IMR-90 (cell line): ENCODE measurements at regions not wholly inside any gene's neighbourhood (a gene's known extent, or its start where the extent isn't known, plus 50 kb on each side); places are given as distances from the start of the nearest gene placed in this dataset.

Experiments used
- ATAC-seq: fragments of 200-7000 bp; cut with Tn5 transposase; 2 replicates; pipeline ENCODE4 v1.9.1; 2020; ENCODE audit warnings: low read depth, mild to moderate bottlenecking, moderate library complexity
- BruUV-seq: library from RNA; stranded (reverse); fragments of 400-500 nt; replicated peaks from 2 replicates; lab custom pipeline; 2021; lab: Mats Ljungman, UMichigan
- CTCF ChIA-PET: fragments of 300-600 bp; formaldehyde crosslinking; extraction: SDS; loops from one replicate; lab custom pipeline; 2021; ENCODE audit warnings: antibody characterized with exemption; lab: Yijun Ruan, JAX
- POLR2A ChIA-PET: fragments of 300-600 bp; sonication (Branson Sonifier 250); formaldehyde crosslinking; loops from one replicate; lab custom pipeline; 2022; ENCODE audit warnings: antibody characterized with exemption; ENCODE audit not compliant: unreplicated experiment; lab: Charles Lee
- DNase-seq: peaks from one replicate; pipeline ENCODE4 v3.0.0; 2013
- H2AFZ ChIP-seq: replicated peaks from 2 replicates; pipeline ENCODE3; 2013; ENCODE audit warnings: low read length, mild to moderate bottlenecking; ENCODE audit not compliant: poor library complexity
- H2AK5ac ChIP-seq: 2 replicates; pipeline ENCODE4 v1.6.1; 2013; ENCODE audit warnings: low read depth, low read length, inconsistent platforms
- H2AK9ac ChIP-seq: replicated peaks from 2 replicates; pipeline ENCODE3; 2013; ENCODE audit warnings: mild to moderate bottlenecking, low read depth, low read length, moderate library complexity; ENCODE audit not compliant: poor library complexity
- H2BK120ac ChIP-seq: 2 replicates; pipeline ENCODE4 v1.6.1; 2013; ENCODE audit warnings: low read depth, low read length, inconsistent platforms
- H2BK15ac ChIP-seq: 3 replicates; pipeline ENCODE4 v1.6.1; 2013; ENCODE audit warnings: low read depth, low read length, inconsistent platforms
- H2BK20ac ChIP-seq: 2 replicates; pipeline ENCODE4 v1.6.1; 2013; ENCODE audit warnings: low read depth, mild to moderate bottlenecking, inconsistent platforms, low read length, moderate library complexity
- H2BK5ac ChIP-seq: 2 replicates; pipeline ENCODE4 v1.6.1; 2013; ENCODE audit warnings: mild to moderate bottlenecking, low read depth, low read length, inconsistent platforms; ENCODE audit not compliant: poor library complexity, severe bottlenecking
- H3K14ac ChIP-seq: replicated peaks from 2 replicates; pipeline ENCODE4 v1.6.1; 2013; ENCODE audit warnings: low read depth, low read length, inconsistent platforms
- H3K18ac ChIP-seq: 2 replicates; pipeline ENCODE4 v1.6.1; 2013; ENCODE audit warnings: low read depth, low read length, control low read depth
- H3K23ac ChIP-seq: 2 replicates; pipeline ENCODE4 v1.6.1; 2013; ENCODE audit warnings: low read depth, low read length, inconsistent platforms
- H3K27ac ChIP-seq: 2 replicates; pipeline ENCODE4 v1.5.1; 2013; ENCODE audit warnings: mild to moderate bottlenecking, control low read depth, low read length; ENCODE audit not compliant: insufficient read depth
- H3K27me3 ChIP-seq: 2 replicates; pipeline ENCODE4 v1.6.1; 2013; ENCODE audit warnings: low read length; ENCODE audit not compliant: control insufficient read depth, insufficient read depth
- H3K36me3 ChIP-seq: 2 replicates; pipeline ENCODE4 v1.6.1; 2013; ENCODE audit warnings: low read length, mixed read lengths; ENCODE audit not compliant: control insufficient read depth, insufficient read depth
- H3K4ac ChIP-seq: 2 replicates; pipeline ENCODE4 v1.6.1; 2013; ENCODE audit warnings: low read depth, low read length, inconsistent platforms
- H3K4me1 ChIP-seq: 2 replicates; pipeline ENCODE4 v1.6.1; 2013; ENCODE audit warnings: low read length, mixed read lengths; ENCODE audit not compliant: control insufficient read depth, insufficient read depth
- H3K4me2 ChIP-seq: 2 replicates; pipeline ENCODE4 v1.6.1; 2013; ENCODE audit warnings: low read depth, mild to moderate bottlenecking, control low read depth, low read length, moderate library complexity
- H3K4me3 ChIP-seq: 2 replicates; pipeline ENCODE4 v1.5.1; 2013; ENCODE audit warnings: low read depth, mild to moderate bottlenecking, control low read depth, low read length, moderate library complexity; ENCODE audit not compliant: insufficient read depth
- H3K56ac ChIP-seq: 2 replicates; pipeline ENCODE4 v1.6.1; 2013; ENCODE audit warnings: low read length, inconsistent platforms; ENCODE audit not compliant: insufficient read depth; ENCODE audit errors: extremely low read depth
- H3K79me1 ChIP-seq, 2 experiments: 2 replicates each; pipeline ENCODE4 v1.6.1; 2013; ENCODE audit warnings: low read length in 2 of 2, inconsistent platforms in 1 of 2, low read depth in 1 of 2
- H3K9ac ChIP-seq: 2 replicates; pipeline ENCODE4 v1.6.1; 2013; ENCODE audit warnings: low read depth, low read length, control low read depth
- H3K9me1 ChIP-seq: 2 replicates; pipeline ENCODE4 v1.6.1; 2013; ENCODE audit warnings: low read length, inconsistent platforms; ENCODE audit not compliant: insufficient read depth
- H3K9me3 ChIP-seq: 2 replicates; pipeline ENCODE4 v1.6.1; 2013; ENCODE audit warnings: low read length; ENCODE audit not compliant: control insufficient read depth, insufficient read depth
- H4K20me1 ChIP-seq: 2 replicates; pipeline ENCODE4 v1.6.1; 2013; ENCODE audit warnings: low read length, inconsistent platforms; ENCODE audit not compliant: insufficient read depth
- H4K5ac ChIP-seq: 2 replicates; pipeline ENCODE4 v1.6.1; 2013; ENCODE audit warnings: mild to moderate bottlenecking, low read depth, low read length, control low read depth
- H4K8ac ChIP-seq, 2 experiments: 2 replicates each; pipeline ENCODE4 v1.6.1; 2013; ENCODE audit warnings: low read depth in 2 of 2, low read length in 2 of 2, control low read depth in 1 of 2, inconsistent platforms in 1 of 2
- H4K91ac ChIP-seq: 2 replicates; pipeline ENCODE4 v1.6.1; 2013; ENCODE audit warnings: low read depth, low read length, inconsistent platforms; ENCODE audit not compliant: insufficient read depth
- BHLHE40 ChIP-seq: fragments of 150-350 bp; IDR thresholded peaks from 2 replicates; pipeline ENCODE4 v1.6.1; 2016; ENCODE audit warnings: mild to moderate bottlenecking, low read depth, low read length
- CEBPB ChIP-seq: IDR thresholded peaks from 2 replicates; pipeline ENCODE4 v1.6.1; 2012; ENCODE audit warnings: low read depth, low read length, improper control_type of control experiment
- CHD1 ChIP-seq: IDR thresholded peaks from 2 replicates; pipeline ENCODE4 v1.6.1; 2012; ENCODE audit warnings: low read depth, low read length, improper control_type of control experiment
- CTCF ChIP-seq: conservative IDR thresholded peaks from 2 replicates; pipeline ENCODE4 v1.5.1; 2012; ENCODE audit warnings: mild to moderate bottlenecking, low read depth, low read length, improper control_type of control experiment
- FOS ChIP-seq: fragments of 150-350 bp; IDR thresholded peaks from 2 replicates; pipeline ENCODE4 v1.6.1; 2016; ENCODE audit warnings: low read depth, low read length
- MAFK ChIP-seq: IDR thresholded peaks from 2 replicates; pipeline ENCODE4 v1.6.1; 2012; ENCODE audit warnings: low read depth, low read length, improper control_type of control experiment
- MAZ ChIP-seq: IDR thresholded peaks from 2 replicates; pipeline ENCODE4 v1.6.1; 2012; ENCODE audit warnings: low read depth, mild to moderate bottlenecking, low read length, improper control_type of control experiment, moderate library complexity, borderline replicate concordance
- MXI1 ChIP-seq: IDR thresholded peaks from 2 replicates; pipeline ENCODE4 v1.6.1; 2012; ENCODE audit warnings: low read depth, mild to moderate bottlenecking, low read length, moderate library complexity, borderline replicate concordance
- NFE2L2 ChIP-seq: fragments of 150-350 bp; IDR thresholded peaks from 2 replicates; pipeline ENCODE4 v1.6.1; 2016; ENCODE audit warnings: low read depth, mild to moderate bottlenecking, low read length
- POLR2A ChIP-seq: IDR thresholded peaks from 2 replicates; pipeline ENCODE4 v1.6.1; 2012; ENCODE audit warnings: mild to moderate bottlenecking, low read depth, low read length
- RAD21 ChIP-seq: IDR thresholded peaks from 2 replicates; pipeline ENCODE4 v1.6.1; 2012; ENCODE audit warnings: low read length, improper control_type of control experiment
- RCOR1 ChIP-seq: IDR thresholded peaks from 2 replicates; pipeline ENCODE4 v1.6.1; 2012; ENCODE audit warnings: mild to moderate bottlenecking, low read length, improper control_type of control experiment; ENCODE audit not compliant: insufficient replicate concordance
- RFX5 ChIP-seq: IDR thresholded peaks from 2 replicates; pipeline ENCODE4 v1.8.0; 2012; ENCODE audit warnings: low read depth, mild to moderate bottlenecking, low read length, moderate library complexity
- SMC3 ChIP-seq: fragments of 150-350 bp; IDR thresholded peaks from 2 replicates; pipeline ENCODE4 v1.6.1; 2016; ENCODE audit warnings: low read depth, mild to moderate bottlenecking, antibody characterized with exemption, low read length, moderate library complexity
- WGBS, 2 experiments: methylation state at CpG; one replicate each; pipeline versions ENCODE4 v1.1.5 to v1.1.7; 2013; ENCODE audit warnings: missing lambda C conversion rate in 2 of 2; ENCODE audit not compliant: insufficient read length in 1 of 2; ENCODE audit errors: extremely low coverage in 2 of 2; 5-methylcytosine and 5-hydroxymethylcytosine counted together
- dilution Hi-C: fragments of 300-500 bp; cut with HindIII; formaldehyde crosslinking; loops from one replicate; pipeline ENCODE4 v1.14.3; 2018; ENCODE audit warnings: low sequenced_read_pairs; ENCODE audit not compliant: unreplicated experiment
- in situ Hi-C: fragments of 300-500 bp; cut with MboI; formaldehyde crosslinking; loops from 3 replicates; pipeline ENCODE4 v1.14.3; 2019; ENCODE audit warnings: low sequenced_read_pairs, inconsistent platforms, mixed read lengths
- intact Hi-C: fragments of 100-400 bp; cut with micrococcal nuclease; formaldehyde crosslinking; loops from 2 replicates; pipeline ENCODE4 v1.10.0; 2022
- TF ChIP-seq, protein P1 (sequence below): fragments of 150-350 bp; IDR thresholded peaks from 2 replicates; pipeline ENCODE4 v1.6.1; 2017; ENCODE audit warnings: mild to moderate bottlenecking, antibody characterized with exemption, low read length, low read depth

GRCh38 chr6:28770732-28771131, 153.1 kb downstream of the TRIM27 start:
- no peak overlapping the region for H2AK9ac ChIP-seq
- no peaks in the 10 kb centered on the region for H4K20me1 ChIP-seq
- H4K5ac ChIP-seq = no peak overlapping the region
- peaks cover 65% of the 10 kb centered on the region for H3K27me3 ChIP-seq
- H3K79me1 ChIP-seq = no peaks in the 10 kb centered on the region
- H3K4me1 ChIP-seq = no peaks in the 10 kb centered on the region
- no peak overlapping the region for H4K8ac ChIP-seq
- no peak overlapping the region for H3K4me3 ChIP-seq
- no peak overlapping the region for H3K14ac ChIP-seq
- no peak overlapping the region for H2AK5ac ChIP-seq
- dilution Hi-C loops = no loop called here
- no peaks in the 10 kb centered on the region for H3K36me3 ChIP-seq
- no peak overlapping the region for H3K4ac ChIP-seq
- no peak overlapping the region for H2AFZ ChIP-seq
- POLR2A ChIA-PET = no interaction called here
- H3K4me2 ChIP-seq = no peak overlapping the region
- no peaks in the 10 kb centered on the region for H3K9me1 ChIP-seq
- no peak overlapping the region for H2BK15ac ChIP-seq
- intact Hi-C loops = no loop called here
- no peak overlapping the region for H2BK120ac ChIP-seq
- no peak overlapping the region for H3K56ac ChIP-seq
- DNase-seq (no peak), ATAC-seq (no peak)
- H3K18ac ChIP-seq = no peak overlapping the region
- TF ChIP-seq RCOR1 (no peak), SMC3 (no peak), POLR2A (no peak), CTCF (no peak), RAD21 (no peak), RFX5 (no peak), MXI1 (no peak), MAZ (no peak), BHLHE40 (no peak), CHD1 (no peak), CEBPB (no peak), FOS (no peak), NFE2L2 (no peak), MAFK (no peak)
- TF ChIP-seq, protein P1, sequence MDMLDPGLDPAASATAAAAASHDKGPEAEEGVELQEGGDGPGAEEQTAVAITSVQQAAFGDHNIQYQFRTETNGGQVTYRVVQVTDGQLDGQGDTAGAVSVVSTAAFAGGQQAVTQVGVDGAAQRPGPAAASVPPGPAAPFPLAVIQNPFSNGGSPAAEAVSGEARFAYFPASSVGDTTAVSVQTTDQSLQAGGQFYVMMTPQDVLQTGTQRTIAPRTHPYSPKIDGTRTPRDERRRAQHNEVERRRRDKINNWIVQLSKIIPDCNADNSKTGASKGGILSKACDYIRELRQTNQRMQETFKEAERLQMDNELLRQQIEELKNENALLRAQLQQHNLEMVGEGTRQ = no peak
- CTCF ChIA-PET = no interaction called here
- no TSS peak for BruUV-seq
- H3K27ac ChIP-seq = no peak overlapping the region
- no peak overlapping the region for H2BK5ac ChIP-seq
- H3K9me3 ChIP-seq = no peaks in the 10 kb centered on the region
- no peak overlapping the region for H4K91ac ChIP-seq
- no peak overlapping the region for H3K23ac ChIP-seq
- in situ Hi-C loops = no loop called here
- no peak overlapping the region for H3K9ac ChIP-seq
- no peak overlapping the region for H2BK20ac ChIP-seq
- WGBS, 2 experiments = 10% methylated on average over 2 of the region's 14 CpGs; no CpG with 5 or more reads in 1 of the 2 experiments
